HuH-7.5 (cell line): ENCODE measurements at regions not wholly inside any gene's neighbourhood (a gene's known extent, or its start where the extent isn't known, plus 50 kb on each side); places are given as distances from the start of the nearest gene placed in this dataset.

Experiments used
- DNase-seq: peaks from one replicate; pipeline ENCODE4 v3.0.0; 2011; ENCODE audit warnings: low spot score

GRCh38 chr13:47168618-47169017, 271.8 kb upstream of the HTR2A start:
- no peak for DNase-seq

- no peak for DNase-seq
Measured at GRCh38 chr13:47168066-47168465, 271.2 kb upstream of the HTR2A start.

GRCh38 chr13:47166336-47166735, 269.5 kb upstream of the HTR2A start:
- no peak for DNase-seq

GRCh38 chr13:47159853-47160550, 263.1 kb upstream of the HTR2A start:
- DNase-seq: no peak

GRCh38 chr13:47158593-47158992, 261.7 kb upstream of the HTR2A start:
- DNase-seq: no peak

- DNase-seq: no peak
Measured at GRCh38 chr13:47148543-47148942, 251.7 kb upstream of the HTR2A start.

GRCh38 chr13:47147812-47148119, 250.9 kb upstream of the HTR2A start:
- DNase-seq: no peak

- no peak for DNase-seq
Measured at GRCh38 chr13:47146991-47147811, 250.3 kb upstream of the HTR2A start.

GRCh38 chr13:47146136-47146535, 249.3 kb upstream of the HTR2A start:
- no peak for DNase-seq

- DNase-seq: no peak
Measured at GRCh38 chr13:47144782-47145181, 247.9 kb upstream of the HTR2A start.

- no peak for DNase-seq
Measured at GRCh38 chr13:47142105-47142504, 245.3 kb upstream of the HTR2A start.

- no peak for DNase-seq
Measured at GRCh38 chr13:47139519-47139918, 242.7 kb upstream of the HTR2A start.

- no peak for DNase-seq
Measured at GRCh38 chr13:47136504-47136941, 239.7 kb upstream of the HTR2A start.

- DNase-seq: no peak
Measured at GRCh38 chr13:47135800-47136503, 239.1 kb upstream of the HTR2A start.

GRCh38 chr13:47134939-47135489, 238.2 kb upstream of the HTR2A start:
- no peak for DNase-seq

GRCh38 chr13:47133011-47133445, 236.2 kb upstream of the HTR2A start:
- DNase-seq: no peak

- DNase-seq: no peak
Measured at GRCh38 chr13:47129461-47129860, 232.6 kb upstream of the HTR2A start.

- DNase-seq: no peak
Measured at GRCh38 chr13:47126432-47126831, 229.6 kb upstream of the HTR2A start.

- DNase-seq: no peak
Measured at GRCh38 chr13:47121092-47121763, 224.4 kb upstream of the HTR2A start.

GRCh38 chr13:47120282-47120681, 223.4 kb upstream of the HTR2A start:
- DNase-seq: no peak

- DNase-seq: no peak
Measured at GRCh38 chr13:47119575-47120235, 222.9 kb upstream of the HTR2A start.

GRCh38 chr13:47117268-47117667, 220.4 kb upstream of the HTR2A start:
- DNase-seq: no peak
